ENCODE measurements at regions not wholly inside any gene's neighbourhood (a gene's known extent, or its start where the extent isn't known, plus 50 kb on each side); places are given as distances from the start of the nearest gene placed in this dataset.

DNA sequence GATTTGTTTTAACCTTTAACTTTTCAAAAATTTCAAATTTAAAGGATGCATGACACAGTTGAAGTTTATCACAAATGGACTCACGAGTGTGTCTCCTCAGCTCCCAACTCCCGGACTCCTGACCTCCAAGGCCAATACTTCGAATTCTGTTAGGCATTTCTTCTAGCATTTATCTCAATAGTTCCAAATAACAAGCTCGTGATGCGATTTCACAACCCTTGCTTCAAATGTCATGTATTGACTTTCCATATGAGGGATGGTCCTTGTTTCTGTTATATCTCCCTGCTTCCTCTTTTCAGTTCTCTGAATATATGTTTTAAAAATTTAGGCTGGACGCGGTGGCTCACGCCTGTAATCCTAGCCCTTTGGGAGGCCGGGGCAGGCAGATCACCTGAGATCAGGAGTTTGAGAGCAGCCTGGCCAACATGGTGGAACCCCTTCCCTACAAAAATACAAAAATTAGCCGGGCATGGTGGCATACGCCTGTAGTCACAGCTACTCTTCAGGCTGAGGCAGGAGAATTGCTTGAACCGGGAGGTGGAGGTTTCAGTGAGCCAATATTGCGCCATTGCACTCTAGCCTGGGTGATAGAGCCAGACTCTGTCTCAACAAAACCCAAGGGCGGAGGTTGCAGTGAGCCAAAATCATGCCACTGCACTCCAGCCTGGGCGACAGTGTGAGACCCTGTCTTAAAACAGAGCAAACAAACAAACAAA is 52.0 kb upstream of the TINAGL1 start:
- H3K27ac ChIP-seq (ENCODE audit: low read length), result no peak overlapping the region
- DNase-seq, result no peak
- H3K79me2 ChIP-seq (ENCODE audit: low read length), result no peaks in the 10 kb centered on the region
- no peak overlapping the region for H3K4me3 ChIP-seq (ENCODE audit: low read length)
- TF ChIP-seq, protein P1, sequence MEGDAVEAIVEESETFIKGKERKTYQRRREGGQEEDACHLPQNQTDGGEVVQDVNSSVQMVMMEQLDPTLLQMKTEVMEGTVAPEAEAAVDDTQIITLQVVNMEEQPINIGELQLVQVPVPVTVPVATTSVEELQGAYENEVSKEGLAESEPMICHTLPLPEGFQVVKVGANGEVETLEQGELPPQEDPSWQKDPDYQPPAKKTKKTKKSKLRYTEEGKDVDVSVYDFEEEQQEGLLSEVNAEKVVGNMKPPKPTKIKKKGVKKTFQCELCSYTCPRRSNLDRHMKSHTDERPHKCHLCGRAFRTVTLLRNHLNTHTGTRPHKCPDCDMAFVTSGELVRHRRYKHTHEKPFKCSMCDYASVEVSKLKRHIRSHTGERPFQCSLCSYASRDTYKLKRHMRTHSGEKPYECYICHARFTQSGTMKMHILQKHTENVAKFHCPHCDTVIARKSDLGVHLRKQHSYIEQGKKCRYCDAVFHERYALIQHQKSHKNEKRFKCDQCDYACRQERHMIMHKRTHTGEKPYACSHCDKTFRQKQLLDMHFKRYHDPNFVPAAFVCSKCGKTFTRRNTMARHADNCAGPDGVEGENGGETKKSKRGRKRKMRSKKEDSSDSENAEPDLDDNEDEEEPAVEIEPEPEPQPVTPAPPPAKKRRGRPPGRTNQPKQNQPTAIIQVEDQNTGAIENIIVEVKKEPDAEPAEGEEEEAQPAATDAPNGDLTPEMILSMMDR (IDR thresholded peaks at IDR 0.05; ENCODE audit: low read length), result no peak
- no peak for TF ChIP-seq EZH2 (optimal IDR thresholded peaks at IDR 0.05; ENCODE audit: low read depth, low read length)
- TF ChIP-seq EZH2phosphoT487 (IDR thresholded peaks at IDR 0.05; ENCODE audit: low read length), result no peak
- no peaks in the 10 kb centered on the region for H3K36me3 ChIP-seq (replicated peaks; ENCODE audit: insufficient read depth, low read length)
- H3K27me3 ChIP-seq (replicated peaks; ENCODE audit: insufficient read depth, low read length), result no peaks in the 10 kb centered on the region
- no peaks in the 10 kb centered on the region for H3K4me1 ChIP-seq (ENCODE audit: low read length)
- H4K20me1 ChIP-seq (ENCODE audit: insufficient read depth, low read length), result no peaks in the 10 kb centered on the region
- H3K4me2 ChIP-seq (ENCODE audit: low read depth, low read length), result no peak overlapping the region
- H3K9me3 ChIP-seq (replicated peaks; ENCODE audit: insufficient read depth, low read length), result no peaks in the 10 kb centered on the region
- no peaks in the 10 kb centered on the region for H3F3A ChIP-seq (ENCODE audit: insufficient read depth, low read length)
- H3K9ac ChIP-seq (ENCODE audit: low read length), result no peak overlapping the region
- H3K9me2 ChIP-seq (replicated peaks; ENCODE audit: insufficient read depth, low read length), result no peaks in the 10 kb centered on the region
- H2AFZ ChIP-seq (ENCODE audit: low read length), result no peak overlapping the region
